Erythroblast (primary cell): ENCODE measurements at regions not wholly inside any gene's neighbourhood (a gene's known extent, or its start where the extent isn't known, plus 50 kb on each side); places are given as distances from the start of the nearest gene placed in this dataset.

Experiments used
- DNase-seq, 2 experiments: peaks; one replicate each; lab custom pipeline; 2025; lab: John Stamatoyannopoulos, UW
- GATA1 ChIP-seq: IDR thresholded peaks from 2 replicates; pipeline ENCODE4 v1.6.1; 2011; ENCODE audit warnings: low read depth, mild to moderate bottlenecking, control low read depth, low read length, moderate library complexity
- POLR2A ChIP-seq: IDR thresholded peaks from 2 replicates; pipeline ENCODE4 v1.6.1; 2011; ENCODE audit warnings: mild to moderate bottlenecking, low read length

DNA sequence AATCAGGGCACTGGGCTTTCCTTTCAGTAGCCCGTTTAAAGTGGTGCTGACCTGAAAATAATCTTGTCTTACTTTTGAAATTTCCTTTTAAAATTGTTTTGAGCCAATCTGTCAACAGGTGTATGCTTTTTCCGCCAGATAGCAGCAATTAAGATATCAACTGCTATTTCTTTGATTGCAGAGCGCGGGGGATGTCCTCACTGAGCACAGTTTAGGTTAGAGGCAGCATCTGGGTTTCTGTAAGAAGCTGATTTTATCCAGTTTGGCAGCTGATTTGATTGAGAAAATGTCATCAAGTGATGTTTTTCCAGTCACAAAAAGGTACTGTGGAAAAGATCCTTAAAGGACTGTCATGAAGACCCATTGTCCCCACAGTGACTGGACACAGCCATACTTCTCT, 371.8 kb downstream of the ADAMTS20 start:
- no peak for DNase-seq
- TF ChIP-seq GATA1 (no peak), POLR2A (no peak)

DNA sequence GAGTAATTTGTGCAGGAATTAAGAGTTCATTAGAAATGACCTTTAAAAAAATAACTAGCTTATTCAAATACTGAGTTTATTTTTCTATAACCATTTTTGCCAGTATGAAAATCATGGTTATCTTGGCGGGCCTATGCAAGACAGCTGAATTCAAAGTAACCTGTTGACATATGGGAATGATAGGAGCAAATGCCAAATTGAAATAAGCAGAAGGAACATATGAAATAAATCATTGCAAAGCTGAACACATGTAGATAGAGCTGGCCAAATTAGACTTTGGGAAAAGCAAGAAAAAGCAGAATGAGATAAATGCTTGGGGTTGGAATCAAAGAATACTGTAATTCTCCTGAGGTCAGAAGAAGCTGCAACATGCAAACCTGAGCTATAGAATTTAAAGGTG, 372.5 kb downstream of the ADAMTS20 start:
- TF ChIP-seq GATA1 (no peak), POLR2A (no peak)
- DNase-seq: no peak

DNA sequence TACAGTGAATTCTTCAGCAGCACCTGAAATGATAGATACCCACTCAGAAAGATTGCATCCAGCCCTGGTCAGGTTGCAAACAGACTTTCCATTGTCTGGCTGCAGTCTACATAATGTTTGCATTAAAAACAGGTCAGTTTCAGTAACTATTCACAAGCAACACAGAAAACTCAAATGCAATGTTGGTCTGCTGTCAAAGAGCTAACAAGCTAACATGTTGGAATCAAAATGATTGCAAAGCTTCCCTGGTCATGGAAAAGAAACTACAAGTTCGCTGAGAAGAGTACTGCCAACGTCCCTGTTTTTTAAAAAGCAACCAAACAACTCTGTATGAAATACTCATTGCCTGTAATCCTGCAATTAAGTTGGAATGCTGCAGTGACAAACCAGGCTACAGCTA, 374.7 kb downstream of the ADAMTS20 start:
- no peak for DNase-seq
- TF ChIP-seq POLR2A: no peak
- TF ChIP-seq GATA1: no peak

DNA sequence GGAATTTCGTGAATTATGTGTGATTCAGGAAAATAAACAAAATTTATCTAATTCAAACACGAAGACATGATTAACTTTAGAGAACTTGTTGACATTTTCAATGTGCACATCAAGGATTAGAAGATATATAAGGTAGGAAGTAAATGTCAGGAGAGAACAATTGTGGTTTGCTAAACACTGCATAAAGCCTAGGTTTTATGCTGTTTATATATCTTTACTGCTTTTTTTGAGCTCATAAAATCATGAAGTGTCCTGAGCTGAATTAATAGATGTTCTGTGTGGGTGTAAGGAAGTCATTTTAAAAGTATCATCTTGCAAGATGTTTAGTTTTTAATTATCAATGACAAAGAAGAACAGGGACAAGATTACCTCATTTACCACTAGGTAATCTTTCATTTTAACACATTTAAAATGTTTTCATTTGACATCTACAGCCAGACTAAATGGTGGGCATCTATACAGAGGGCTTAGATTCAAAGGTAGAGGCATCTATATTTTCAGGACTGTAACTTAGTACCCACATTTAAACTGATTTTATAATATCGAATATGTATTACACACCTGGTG, 382.8 kb downstream of the ADAMTS20 start:
- DNase-seq: no peak
- TF ChIP-seq POLR2A: no peak
- no peak for TF ChIP-seq GATA1

DNA sequence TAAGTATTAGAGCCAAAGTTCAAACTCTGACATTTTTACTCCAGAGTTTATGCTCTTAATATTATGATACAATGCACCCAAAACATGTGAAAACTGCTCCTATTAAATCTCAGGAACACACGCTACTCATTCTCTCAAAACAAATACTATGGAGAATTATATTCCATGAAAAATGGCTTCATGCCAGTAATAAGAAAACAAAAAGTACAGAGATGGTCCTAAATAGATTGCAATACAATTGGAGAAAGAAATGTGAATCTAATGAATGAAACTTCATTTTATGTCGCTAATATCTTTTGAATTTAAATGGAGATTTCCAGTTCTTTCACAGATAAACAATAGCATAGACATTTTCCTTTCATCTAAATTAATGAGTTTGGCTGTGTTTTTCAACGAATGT, 384.3 kb downstream of the ADAMTS20 start:
- TF ChIP-seq GATA1 (no peak), POLR2A (no peak)
- DNase-seq: no peak

DNA sequence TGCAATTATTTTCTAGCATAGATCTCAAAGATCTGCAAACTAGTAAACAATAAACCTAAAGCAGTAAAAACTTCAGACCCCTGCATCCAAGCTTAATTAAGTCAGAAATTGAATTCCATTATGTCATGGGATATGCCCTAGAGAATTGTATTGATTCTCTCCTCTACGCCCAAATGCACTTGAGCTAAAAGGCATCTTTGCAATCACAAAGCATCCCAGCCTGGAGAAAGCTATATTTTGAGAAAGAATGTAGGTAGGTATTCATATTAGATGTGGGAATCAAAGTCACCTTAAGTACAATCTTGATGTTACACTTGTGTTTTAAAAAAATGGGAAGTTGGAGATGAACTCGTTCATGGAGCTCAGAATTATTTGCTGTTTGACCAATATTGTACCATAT, 386.7 kb downstream of the ADAMTS20 start:
- no peak for DNase-seq
- TF ChIP-seq POLR2A: no peak
- no peak for TF ChIP-seq GATA1

DNA sequence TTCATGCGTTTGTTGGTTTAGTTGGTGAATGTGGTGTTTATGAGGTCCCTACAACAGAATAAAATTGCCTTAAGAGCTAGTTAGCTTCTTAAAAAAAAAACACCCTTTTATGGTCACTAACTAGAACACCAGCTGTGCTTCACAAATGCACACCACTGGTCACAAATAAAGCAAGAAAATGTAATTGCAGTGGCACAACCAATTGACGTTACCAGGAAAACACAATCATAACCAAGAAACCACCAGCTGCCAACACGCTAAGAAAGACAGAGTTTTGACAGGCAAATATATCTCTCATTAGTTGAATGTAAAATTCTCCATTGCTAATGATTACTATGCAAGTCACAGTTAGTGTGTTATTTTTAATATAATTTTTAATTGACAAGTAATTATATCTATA, 389.9 kb downstream of the ADAMTS20 start:
- TF ChIP-seq POLR2A (no peak), GATA1 (no peak)
- no peak for DNase-seq

DNA sequence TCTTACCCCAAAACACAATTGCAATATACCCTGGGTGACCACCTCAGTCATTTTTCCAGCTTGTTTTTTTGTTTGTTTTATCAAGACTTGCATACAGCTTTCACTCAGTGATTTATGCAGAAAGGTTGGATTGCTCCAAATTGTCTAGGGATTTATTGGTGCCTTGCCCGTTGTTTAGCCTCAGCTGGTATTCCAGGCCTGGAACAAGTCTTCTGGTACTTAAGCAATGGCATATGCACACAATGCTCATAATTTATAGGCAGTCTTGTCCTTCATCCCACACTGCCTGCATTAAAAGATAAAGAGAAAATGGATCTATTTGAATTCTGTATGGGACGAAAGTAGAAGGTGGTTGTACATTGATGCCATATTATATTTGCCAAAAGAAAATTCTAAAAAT, 392.5 kb downstream of the ADAMTS20 start:
- no peak for TF ChIP-seq POLR2A
- no peak for TF ChIP-seq GATA1
- no peak for DNase-seq

DNA sequence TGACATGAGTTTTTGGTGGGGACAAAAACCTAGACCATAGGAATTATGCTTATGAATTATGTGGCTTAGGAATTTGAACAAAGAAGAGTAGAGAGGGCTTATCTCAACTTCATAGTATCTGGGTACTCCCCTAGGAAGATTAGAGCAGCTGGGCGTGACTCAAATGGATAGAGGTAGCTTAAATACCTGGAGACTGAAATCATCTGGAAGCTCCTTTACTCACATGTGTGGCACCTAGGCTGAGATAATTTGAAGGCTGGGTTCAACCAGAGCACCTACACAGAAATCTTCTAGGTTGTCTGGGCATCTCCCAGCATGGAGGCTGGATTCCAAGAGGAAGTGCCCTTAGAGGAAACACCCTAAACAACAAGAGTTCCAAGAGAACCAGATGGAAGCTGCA, 393.9 kb downstream of the ADAMTS20 start:
- DNase-seq: no peak
- TF ChIP-seq GATA1: no peak
- TF ChIP-seq POLR2A: no peak

DNA sequence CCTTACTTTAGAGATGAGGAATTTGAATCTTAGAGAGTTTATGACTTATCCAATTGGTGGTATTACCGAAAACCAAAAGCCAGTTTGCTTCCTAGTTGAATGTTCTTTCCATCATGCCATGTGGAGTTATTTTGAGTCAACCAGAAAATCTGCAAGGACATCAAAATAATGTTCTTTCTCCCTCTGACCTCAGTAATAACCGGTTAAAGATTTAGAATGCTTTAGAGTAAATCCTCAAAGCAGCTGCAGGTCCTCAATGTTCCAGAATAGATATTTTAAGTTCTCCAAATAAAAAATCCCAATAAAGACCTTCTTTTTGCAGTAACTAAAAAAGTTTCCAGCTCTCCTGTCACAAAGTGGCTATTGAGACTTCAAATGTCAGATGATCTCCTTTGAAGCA, 396.6 kb downstream of the ADAMTS20 start:
- TF ChIP-seq GATA1: no peak
- TF ChIP-seq POLR2A: no peak

DNA sequence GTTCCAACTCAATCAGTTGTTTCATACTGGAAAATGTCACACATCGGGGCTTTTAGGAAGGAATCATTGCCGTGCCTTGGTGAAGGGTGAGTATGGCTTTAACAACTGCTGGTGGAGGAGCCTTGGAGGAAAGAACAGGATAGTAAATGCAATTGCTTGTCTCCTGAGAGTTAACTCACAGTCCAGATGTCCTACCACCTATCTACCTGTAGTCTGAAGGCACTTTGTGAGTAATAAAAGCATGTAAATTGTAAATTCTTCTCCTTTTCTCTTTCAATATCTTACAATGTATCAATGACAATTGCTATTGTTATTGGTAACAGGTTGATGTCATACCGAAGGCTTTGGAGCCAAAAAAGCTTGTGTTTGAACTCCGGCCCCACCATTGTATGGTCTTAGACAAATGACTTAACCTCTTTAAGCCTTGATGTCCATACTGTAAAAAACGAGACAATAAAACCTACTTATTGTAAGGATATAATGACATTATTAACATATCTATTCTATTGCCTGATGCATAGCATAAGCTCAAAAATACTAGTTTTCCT, 397.4 kb downstream of the ADAMTS20 start:
- DNase-seq: no peak
- TF ChIP-seq POLR2A: no peak
- TF ChIP-seq GATA1: no peak

More for the DNA sequence above, 396.6 kb downstream of the ADAMTS20 start:
- DNase-seq: no peak

DNA sequence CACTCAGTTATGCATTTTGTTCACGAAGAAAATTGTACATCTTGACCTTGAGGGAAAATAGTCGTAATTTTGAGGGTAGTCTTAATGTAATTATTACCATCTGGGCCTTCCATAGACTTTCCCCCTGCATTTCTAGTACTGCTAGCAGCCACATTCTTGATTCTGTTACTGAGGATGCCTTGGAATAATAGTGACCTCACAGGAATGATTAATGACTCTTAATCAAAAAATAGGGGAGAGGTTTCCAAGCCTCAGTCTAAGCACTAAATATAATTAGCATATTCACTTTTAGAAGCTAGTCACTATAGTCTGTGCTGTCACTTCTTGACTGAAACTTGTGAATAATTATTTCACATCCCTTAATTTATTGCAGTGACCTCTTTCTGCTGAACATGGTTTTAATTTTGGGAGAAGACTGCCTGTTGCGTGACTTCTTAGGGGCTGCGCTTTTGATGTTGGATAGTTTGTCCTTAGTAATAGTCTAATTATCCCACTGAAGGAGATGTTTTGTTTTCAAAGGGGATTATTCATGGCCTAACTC, 400.5 kb downstream of the ADAMTS20 start:
- no peak for DNase-seq
- no peak for TF ChIP-seq POLR2A
- no peak for TF ChIP-seq GATA1

DNA sequence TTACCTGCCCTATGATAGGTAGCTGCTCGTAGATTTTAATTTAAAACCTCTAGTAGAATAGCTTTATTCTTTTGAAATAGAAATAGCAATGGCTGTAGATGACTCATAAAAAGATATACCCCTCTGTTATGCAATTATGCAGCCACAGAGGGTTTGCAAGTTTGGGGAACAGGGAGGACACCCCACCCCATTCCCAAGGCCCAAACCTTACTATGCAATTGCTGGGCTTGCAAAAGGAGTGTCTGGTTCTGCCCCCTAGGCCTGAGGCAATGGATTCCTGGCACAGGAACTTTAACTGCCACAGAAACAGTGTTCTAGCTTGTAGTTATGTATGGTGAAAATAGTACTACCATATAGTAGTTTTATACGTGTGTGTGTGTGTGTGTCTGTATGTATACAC, 403.3 kb downstream of the ADAMTS20 start:
- TF ChIP-seq GATA1: no peak
- no peak for DNase-seq

DNA sequence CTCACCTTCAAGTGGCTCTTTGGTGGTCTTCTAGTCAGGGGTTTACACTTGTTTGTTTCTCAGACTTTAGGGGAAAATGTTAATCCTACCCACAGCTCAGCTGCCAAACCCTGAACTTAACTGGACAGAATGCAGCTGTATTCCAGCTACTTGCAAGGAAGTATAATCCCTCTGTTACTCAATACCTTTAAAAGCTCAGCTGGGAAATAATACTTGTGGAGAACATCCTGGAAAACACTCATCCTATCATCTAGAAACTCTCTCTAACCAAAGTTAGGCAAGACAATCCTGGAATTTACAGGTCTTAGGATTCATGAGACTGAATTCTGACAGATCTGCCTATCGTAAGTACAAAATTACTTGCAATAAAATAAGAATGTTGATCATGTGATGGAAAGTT, 404.1 kb downstream of the ADAMTS20 start:
- TF ChIP-seq POLR2A: no peak
- no peak for TF ChIP-seq GATA1
- DNase-seq: no peak

DNA sequence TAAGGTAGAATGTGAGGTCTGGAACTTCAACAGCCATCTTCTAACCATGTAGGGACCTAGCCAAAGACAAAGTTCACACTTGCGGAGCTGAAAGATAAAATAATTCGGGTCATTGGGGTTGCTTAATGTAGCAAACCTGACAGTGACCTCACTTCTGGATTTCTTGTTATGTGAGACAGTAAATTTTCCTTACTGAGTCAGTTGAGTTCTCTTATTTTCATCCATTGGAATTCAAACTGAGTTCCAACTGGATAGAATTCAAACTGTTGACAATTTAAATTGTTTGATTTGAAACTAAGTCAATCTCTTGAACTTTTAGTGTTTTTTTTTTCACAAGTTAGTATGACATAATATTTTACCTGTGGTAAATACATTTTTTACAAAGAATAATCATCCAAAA, 406.5 kb downstream of the ADAMTS20 start:
- TF ChIP-seq GATA1: no peak
- no peak for TF ChIP-seq POLR2A
- DNase-seq: no peak
